ENCODE measurements at regions not wholly inside any gene's neighbourhood (a gene's known extent, or its start where the extent isn't known, plus 50 kb on each side); places are given as distances from the start of the nearest gene placed in this dataset.

- FAIRE-seq: no peak
- Histone ChIP-seq H2AFZ (ENCODE audit: low read depth, low read length) (no peak overlapping the region), H3K79me2 (ENCODE audit: control insufficient read depth, insufficient read depth, low read length) (no peaks in the 10 kb centered on the region), H3K27ac (ENCODE audit: extremely low read depth, low read depth, low read length) (no peak overlapping the region), H3K27me3 (ENCODE audit: control insufficient read depth in 2 of 2, insufficient read depth in 2 of 2, low read length in 2 of 2) (no peaks in the 10 kb centered on the region), H3K9ac (ENCODE audit: insufficient read depth in 1 of 2, low read depth in 2 of 2, low read length in 2 of 2) (no peak overlapping the region), H3K4me1 (replicated peaks in 1 of 2; ENCODE audit: control insufficient read depth in 2 of 2, insufficient read depth in 2 of 2, low read length in 2 of 2) (no peaks in the 10 kb centered on the region), H3K9me1 (ENCODE audit: control insufficient read depth, insufficient read depth, low read length) (no peaks in the 10 kb centered on the region), H3K9me3 (replicated peaks; ENCODE audit: control insufficient read depth, insufficient read depth, low read depth, low read length) (no peaks in the 10 kb centered on the region), H4K20me1 (replicated peaks; ENCODE audit: control insufficient read depth, insufficient read depth, low read length) (no peaks in the 10 kb centered on the region), H3K4me3 (no peak overlapping the region), H3K36me3 (ENCODE audit: control insufficient read depth, insufficient read depth, low read length) (no peaks in the 10 kb centered on the region), H3K4me2 (ENCODE audit: insufficient read depth, low read length) (no peak overlapping the region)
- ChIA-PET CTCF (ENCODE audit: low intra/inter-chr PET ratio) (no interaction called here), POLR2A (no interaction called here)
- in situ Hi-C loops (cut with MboI) (no loop called here), intact Hi-C loops (cut with micrococcal nuclease) (no loop called here)
- ATAC-seq: no peak
- no TSS peak for BruUV-seq (replicated peaks)
- WGBS (ENCODE audit: insufficient coverage, low coverage, missing lambda C conversion rate): 0% methylated on average over 1 of the region's 1 CpG
- DNase-seq (ENCODE audit: extremely low read depth in 1 of 4, low spot score in 3 of 4): no peak
- TF ChIP-seq TEAD2 (tag; IDR thresholded peaks at IDR 0.05): no peak
- TF ChIP-seq NCOA1 (IDR thresholded peaks at IDR 0.05; ENCODE audit: low read depth): no peak
- TF ChIP-seq, protein P1, sequence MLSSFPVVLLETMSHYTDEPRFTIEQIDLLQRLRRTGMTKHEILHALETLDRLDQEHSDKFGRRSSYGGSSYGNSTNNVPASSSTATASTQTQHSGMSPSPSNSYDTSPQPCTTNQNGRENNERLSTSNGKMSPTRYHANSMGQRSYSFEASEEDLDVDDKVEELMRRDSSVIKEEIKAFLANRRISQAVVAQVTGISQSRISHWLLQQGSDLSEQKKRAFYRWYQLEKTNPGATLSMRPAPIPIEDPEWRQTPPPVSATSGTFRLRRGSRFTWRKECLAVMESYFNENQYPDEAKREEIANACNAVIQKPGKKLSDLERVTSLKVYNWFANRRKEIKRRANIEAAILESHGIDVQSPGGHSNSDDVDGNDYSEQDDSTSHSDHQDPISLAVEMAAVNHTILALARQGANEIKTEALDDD (IDR thresholded peaks at IDR 0.05): no peak
- TF ChIP-seq NCOA4 (IDR thresholded peaks at IDR 0.05; ENCODE audit: partially characterized antibody): no peak
- TF ChIP-seq MCM2 (IDR thresholded peaks at IDR 0.05; ENCODE audit: low read depth): no peak
- no peak for TF ChIP-seq ZNF77 (CRISPR knock-in tag; IDR thresholded peaks at IDR 0.05)
- TF ChIP-seq AFF4 (CRISPR knock-in tag; IDR thresholded peaks at IDR 0.05): no peak
- TF ChIP-seq, protein P2, sequence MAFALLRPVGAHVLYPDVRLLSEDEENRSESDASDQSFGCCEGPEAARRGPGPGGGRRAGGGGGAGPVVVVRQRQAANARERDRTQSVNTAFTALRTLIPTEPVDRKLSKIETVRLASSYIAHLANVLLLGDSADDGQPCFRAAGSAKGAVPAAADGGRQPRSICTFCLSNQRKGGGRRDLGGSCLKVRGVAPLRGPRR (CRISPR knock-in tag; IDR thresholded peaks at IDR 0.05): no peak
- TF ChIP-seq, protein P3, sequence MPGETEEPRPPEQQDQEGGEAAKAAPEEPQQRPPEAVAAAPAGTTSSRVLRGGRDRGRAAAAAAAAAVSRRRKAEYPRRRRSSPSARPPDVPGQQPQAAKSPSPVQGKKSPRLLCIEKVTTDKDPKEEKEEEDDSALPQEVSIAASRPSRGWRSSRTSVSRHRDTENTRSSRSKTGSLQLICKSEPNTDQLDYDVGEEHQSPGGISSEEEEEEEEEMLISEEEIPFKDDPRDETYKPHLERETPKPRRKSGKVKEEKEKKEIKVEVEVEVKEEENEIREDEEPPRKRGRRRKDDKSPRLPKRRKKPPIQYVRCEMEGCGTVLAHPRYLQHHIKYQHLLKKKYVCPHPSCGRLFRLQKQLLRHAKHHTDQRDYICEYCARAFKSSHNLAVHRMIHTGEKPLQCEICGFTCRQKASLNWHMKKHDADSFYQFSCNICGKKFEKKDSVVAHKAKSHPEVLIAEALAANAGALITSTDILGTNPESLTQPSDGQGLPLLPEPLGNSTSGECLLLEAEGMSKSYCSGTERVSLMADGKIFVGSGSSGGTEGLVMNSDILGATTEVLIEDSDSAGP (CRISPR knock-in tag; IDR thresholded peaks at IDR 0.05): no peak
- no peak for TF ChIP-seq CREB3 (tag; conservative IDR thresholded peaks at IDR 0.05; ENCODE audit: low read depth)
- TF ChIP-seq OTX1 (CRISPR knock-in tag; IDR thresholded peaks at IDR 0.05): no peak
- no peak for TF ChIP-seq NFXL1 (CRISPR knock-in tag; IDR thresholded peaks at IDR 0.05)
- TF ChIP-seq ZNF280A (IDR thresholded peaks at IDR 0.05; ENCODE audit: low read depth, partially characterized antibody): no peak
These were observed 219.0 kb upstream of the ONECUT1 start for GRCh38 chr15:53009093-53009492.
